HCT116 (cell line): ENCODE measurements at regions not wholly inside any gene's neighbourhood (a gene's known extent, or its start where the extent isn't known, plus 50 kb on each side); places are given as distances from the start of the nearest gene placed in this dataset.

ENCODE experiments used
- ATAC-seq: fragments of 200-7000 bp; cut with Tn5 transposase; 2 replicates; pipeline ENCODE4 v1.9.1; 2020; ENCODE audit warnings: mild to moderate bottlenecking, moderate library complexity
- BruUV-seq: library from RNA; stranded (reverse); fragments of 400-500 nt; replicated peaks from 2 replicates; lab custom pipeline; 2021; lab: Mats Ljungman, UMichigan
- CTCF ChIA-PET: fragments of 300-600 bp; sonication (Branson Sonifier 250); formaldehyde crosslinking; loops from one replicate; lab custom pipeline; 2021; ENCODE audit warnings: antibody characterized with exemption; lab: Charles Lee
- POLR2A ChIA-PET: fragments of 300-600, 350-600 bp; sonication (Branson Sonifier 250); formaldehyde crosslinking; loops from one replicate; lab custom pipeline; 2021; ENCODE audit warnings: antibody characterized with exemption; lab: Charles Lee
- RAD21 ChIA-PET, 2 experiments: fragments of 300-600 bp; sonication (Branson Sonifier 250); formaldehyde crosslinking; loops; one replicate each; lab custom pipeline; 2023; ENCODE audit warnings: low total read pairs in 2 of 2; ENCODE audit not compliant: uncharacterized antibody in 2 of 2, unreplicated experiment in 2 of 2, low non-redundant PET in 1 of 2; lab: Charles Lee
- DNase-seq: peaks from one replicate; pipeline ENCODE4 v3.0.0-alpha.2; 2010; ENCODE audit warnings: low read depth, low spot score
- H2AFZ ChIP-seq: fragments of 200-600 bp; shearing (Covaris generic), sonication (generic); 2 replicates; pipeline ENCODE4 v1.6.1; 2017; ENCODE audit warnings: low read depth, mixed run types, mixed read lengths, antibody characterized with exemption, low read length; ENCODE audit not compliant: poor library complexity, severe bottlenecking
- H3K27ac ChIP-seq: 2 replicates; pipeline ENCODE4 v1.5.1; 2012; ENCODE audit warnings: low read depth, low read length
- H3K27me3 ChIP-seq: fragments of 200-600 bp; sonication (generic); 2 replicates; pipeline ENCODE4 v1.6.1; 2016; ENCODE audit warnings: mixed run types, low read length, mixed read lengths; ENCODE audit not compliant: insufficient read depth
- H3K36me3 ChIP-seq, 2 experiments: fragments of 200-500 bp in 1 of 2; fragments of 200-600 bp in 1 of 2; sonication (Bioruptor generic) in 1 of 2; sonication (generic) in 1 of 2; 2 replicates each; pipeline versions ENCODE4 v1.5.1 to v1.6.1; 2014 to 2016; ENCODE audit warnings: low read length in 2 of 2, inconsistent platforms in 1 of 2, mixed read lengths in 1 of 2, mixed run types in 1 of 2; ENCODE audit not compliant: insufficient read depth in 2 of 2, control insufficient read depth in 1 of 2
- H3K4me1 ChIP-seq, 2 experiments: fragments of 200-600 bp in 1 of 2; sonication (generic) in 1 of 2; 2 replicates each; pipeline versions ENCODE4 v1.5.1 to v1.6.1; 2012 to 2017; ENCODE audit warnings: low read length in 2 of 2, inconsistent platforms in 1 of 2, mild to moderate bottlenecking in 1 of 2, mixed read lengths in 1 of 2, mixed run types in 1 of 2, moderate library complexity in 1 of 2; ENCODE audit not compliant: insufficient read depth in 2 of 2, control insufficient read depth in 1 of 2
- H3K4me2 ChIP-seq: fragments of 200-600 bp; sonication (generic); 2 replicates; pipeline ENCODE4 v1.6.1; 2017; ENCODE audit warnings: mixed run types, low read length, mixed read lengths
- H3K4me3 ChIP-seq, 2 experiments: fragments of 200-600 bp in 1 of 2; sonication (generic) in 1 of 2; replicated peaks in 1 of 2; 2 replicates each; pipeline ENCODE4 v1.5.1; 2011 to 2016; ENCODE audit warnings: low read length in 2 of 2, control low read depth in 1 of 2, low read depth in 1 of 2, mild to moderate bottlenecking in 1 of 2, mixed read lengths in 1 of 2, mixed run types in 1 of 2
- H3K79me2 ChIP-seq: fragments of 200-600 bp; sonication (generic); 2 replicates; pipeline ENCODE4 v1.6.1; 2017; ENCODE audit warnings: mild to moderate bottlenecking, mixed run types, low read length, moderate library complexity, mixed read lengths; ENCODE audit not compliant: insufficient read depth
- H3K9ac ChIP-seq: fragments of 200-600 bp; sonication (generic); 2 replicates; pipeline ENCODE4 v1.6.1; 2016; ENCODE audit warnings: low read length, mixed read lengths
- H3K9me2 ChIP-seq: fragments of 200-600 bp; sonication (generic), shearing (Covaris generic); 2 replicates; pipeline ENCODE4 v1.6.1; 2017; ENCODE audit warnings: mixed run types, mild to moderate bottlenecking, moderate library complexity; ENCODE audit not compliant: insufficient read depth
- H3K9me3 ChIP-seq, 2 experiments: fragments of 200-500 bp in 1 of 2; fragments of 200-600 bp in 1 of 2; sonication (Bioruptor generic) in 1 of 2; sonication (generic) in 1 of 2; 2 replicates each; pipeline ENCODE4 v1.6.1; 2014 to 2017; ENCODE audit warnings: low read length in 2 of 2, mixed read lengths in 2 of 2, inconsistent platforms in 1 of 2, low read depth in 1 of 2, mild to moderate bottlenecking in 1 of 2, mixed run types in 1 of 2, moderate library complexity in 1 of 2; ENCODE audit not compliant: control insufficient read depth in 1 of 2, insufficient read depth in 1 of 2
- H4K20me1 ChIP-seq: fragments of 200-600 bp; sonication (generic), shearing (Covaris generic); 2 replicates; pipeline ENCODE4 v1.6.1; 2017; ENCODE audit warnings: mixed run types, mild to moderate bottlenecking, moderate library complexity; ENCODE audit not compliant: insufficient read depth
- CBX3 ChIP-seq: IDR thresholded peaks from 2 replicates; pipeline ENCODE4 v1.6.1; 2012; ENCODE audit warnings: low read depth
- CEBPB ChIP-seq: IDR thresholded peaks from 2 replicates; pipeline ENCODE4 v1.6.1; 2012; ENCODE audit warnings: low read depth
- EGR1 ChIP-seq: IDR thresholded peaks from 2 replicates; pipeline ENCODE4 v1.6.1; 2012; ENCODE audit warnings: low read depth
- ELF1 ChIP-seq: IDR thresholded peaks from 2 replicates; pipeline ENCODE4 v1.6.1; 2012; ENCODE audit warnings: low read depth, borderline replicate concordance
- FOSL1 ChIP-seq: IDR thresholded peaks from 2 replicates; pipeline ENCODE4 v1.6.1; 2012; ENCODE audit warnings: low read depth
- JUND ChIP-seq: IDR thresholded peaks from 2 replicates; pipeline ENCODE4 v1.6.1; 2012
- POLR2A ChIP-seq: IDR thresholded peaks from 2 replicates; pipeline ENCODE4 v1.7.0; 2011; ENCODE audit warnings: borderline replicate concordance; ENCODE audit not compliant: insufficient read depth, insufficient read length; ENCODE audit errors: extremely low read depth
- POLR2AphosphoS5 ChIP-seq: IDR thresholded peaks from 2 replicates; pipeline ENCODE4 v1.6.1; 2011; ENCODE audit warnings: mild to moderate bottlenecking, low read depth, low read length, moderate library complexity
- RAD21 ChIP-seq: IDR thresholded peaks from 2 replicates; pipeline ENCODE4 v1.6.1; 2012; ENCODE audit warnings: low read depth, mild to moderate bottlenecking
- SIN3A ChIP-seq: IDR thresholded peaks from 2 replicates; pipeline ENCODE4 v1.6.1; 2012; ENCODE audit warnings: low read depth
- SP1 ChIP-seq: IDR thresholded peaks from 2 replicates; pipeline ENCODE4 v1.6.1; 2012; ENCODE audit warnings: low read depth
- SRF ChIP-seq: IDR thresholded peaks from 2 replicates; pipeline ENCODE4 v1.6.1; 2012; ENCODE audit warnings: low read depth
- YY1 ChIP-seq: IDR thresholded peaks from 2 replicates; pipeline ENCODE4 v1.6.1; 2011; ENCODE audit warnings: low read length, low read depth, moderate library complexity, mild to moderate bottlenecking; ENCODE audit not compliant: insufficient replicate concordance; ENCODE audit errors: extremely low read depth
- ZBTB33 ChIP-seq: IDR thresholded peaks from 2 replicates; pipeline ENCODE4 v1.6.1; 2011; ENCODE audit warnings: mild to moderate bottlenecking, low read length, moderate library complexity; ENCODE audit not compliant: insufficient replicate concordance; ENCODE audit errors: extremely low read depth
- ZFX ChIP-seq: fragments of 450-650 bp; IDR thresholded peaks from 2 replicates; pipeline ENCODE4 v1.6.1; 2017
- ZNF274 ChIP-seq: fragments of 200-500 bp; sonication (Bioruptor generic); IDR thresholded peaks from 2 replicates; pipeline ENCODE4 v1.6.1; 2014; ENCODE audit warnings: mild to moderate bottlenecking, low read depth, low read length, inconsistent platforms
- intact Hi-C: fragments of 100-400 bp; cut with micrococcal nuclease; formaldehyde crosslinking; loops from 2 replicates; pipeline ENCODE4 v1.10.0; 2022

- Histone ChIP-seq H3K4me1 (no peaks in the 10 kb centered on the region), H3K79me2 (no peaks in the 10 kb centered on the region), H3K9me3 (no peaks in the 10 kb centered on the region), H3K4me3 (no peak overlapping the region), H2AFZ (no peak overlapping the region), H3K9ac (no peak overlapping the region), H3K27me3 (peaks cover 47% of the 10 kb centered on the region), H3K27ac (no peak overlapping the region), H4K20me1 (no peaks in the 10 kb centered on the region), H3K4me2 (no peak overlapping the region), H3K36me3 (no peaks in the 10 kb centered on the region), H3K9me2 (no peaks in the 10 kb centered on the region)
- ATAC-seq (no peak), DNase-seq (no peak)
- intact Hi-C loops = no loop called here
- ChIA-PET CTCF (interaction anchor here (1.5 kb wide), 1 partner anchor 7 kb away, joined by 4 read pairs; no protein-coding TSS in a partner anchor), POLR2A (no interaction called here), RAD21 (no interaction called here)
- BruUV-seq = no TSS peak
- TF ChIP-seq SIN3A (no peak), ZFX (no peak), CEBPB (no peak), POLR2AphosphoS5 (no peak), EGR1 (no peak), POLR2A (no peak), ZNF274 (no peak), JUND (no peak), YY1 (no peak), ELF1 (no peak), ZBTB33 (no peak), CBX3 (no peak), FOSL1 (no peak), SRF (no peak), RAD21 (no peak), SP1 (no peak)
Measured at GRCh38 chr2:216275890-216276289, 96.4 kb downstream of the MARCHF4 start.
